HepG2 (cell line): ENCODE measurements at regions not wholly inside any gene's neighbourhood (a gene's known extent, or its start where the extent isn't known, plus 50 kb on each side); places are given as distances from the start of the nearest gene placed in this dataset.

Experiments
- ATAC-seq: fragments of 200-7000 bp; cut with Tn5 transposase; 3 replicates; pipeline ENCODE4 v1.9.1; 2020; ENCODE audit warnings: mild to moderate bottlenecking, moderate library complexity
- BruUV-seq: library from RNA; stranded (reverse); fragments of 400-500 nt; replicated peaks from 2 replicates; lab custom pipeline; 2021; lab: Mats Ljungman, UMichigan
- CTCF ChIA-PET: fragments of 300-600 bp; formaldehyde crosslinking; extraction: SDS; loops from one replicate; lab custom pipeline; 2021; ENCODE audit warnings: low total read pairs, inconsistent platforms, low intra/inter-chr PET ratio; lab: Yijun Ruan, JAX
- POLR2A ChIA-PET: fragments of 350-600 bp; sonication (Branson Sonifier 250); formaldehyde crosslinking; loops from one replicate; lab custom pipeline; 2020; ENCODE audit warnings: antibody characterized with exemption, inconsistent platforms; lab: Yijun Ruan, JAX
- DNase-seq: peaks from one replicate; pipeline ENCODE4 v3.0.0-alpha.2; 2015; ENCODE audit warnings: low spot score
- FAIRE-seq: peaks from 3 replicates; lab custom pipeline; 2011; peaks lifted over from hg19 to GRCh38; lab: Jason Lieb, UNC
- H2AFZ ChIP-seq: one replicate; pipeline ENCODE4 v1.6.1; 2011; ENCODE audit warnings: low read length, inconsistent platforms
- H3K27ac ChIP-seq: fragments of 300-600 bp; 3 replicates; pipeline ENCODE4 v1.8.0; 2011; ENCODE audit warnings: mixed run types, mild to moderate bottlenecking, mixed read lengths, low read length, inconsistent platforms; ENCODE audit not compliant: insufficient read depth; ENCODE audit errors: extremely low read length
- H3K27me3 ChIP-seq, 2 experiments: fragments of 200-600 bp in 1 of 2; 2 replicates in 1 of 2; 3 replicates in 1 of 2; pipeline versions ENCODE4 v1.6.0 to v1.8.0; 2011; ENCODE audit warnings: low read length in 2 of 2, mild to moderate bottlenecking in 2 of 2, moderate library complexity in 2 of 2, inconsistent platforms in 1 of 2; ENCODE audit not compliant: insufficient read depth in 2 of 2, control insufficient read depth in 1 of 2
- H3K36me3 ChIP-seq, 2 experiments: fragments of 200-600 bp in 1 of 2; replicated peaks in 1 of 2; 2 replicates in 1 of 2; 3 replicates in 1 of 2; pipeline versions ENCODE4 v1.5.1 to v1.8.0; 2011; ENCODE audit warnings: low read length in 2 of 2, inconsistent platforms in 1 of 2; ENCODE audit not compliant: insufficient read depth in 2 of 2, control insufficient read depth in 1 of 2
- H3K4me1 ChIP-seq: 2 replicates; pipeline ENCODE4 v1.5.1; 2012; ENCODE audit warnings: low read length, inconsistent platforms; ENCODE audit not compliant: insufficient read depth
- H3K4me2 ChIP-seq: 2 replicates; pipeline ENCODE4 v1.6.0; 2011; ENCODE audit warnings: low read depth, low read length, inconsistent platforms
- H3K4me3 ChIP-seq, 3 experiments: fragments of 200-600 bp in 1 of 3; sonication (generic), shearing (Covaris generic) in 1 of 3; replicated peaks in 1 of 3; 2 replicates each; pipeline ENCODE4 v1.5.1; 2011 to 2016; ENCODE audit warnings: low read length in 3 of 3, inconsistent platforms in 2 of 3, low read depth in 2 of 3, mild to moderate bottlenecking in 2 of 3, control low read depth in 1 of 3, mixed read lengths in 1 of 3; ENCODE audit not compliant: insufficient read depth in 1 of 3
- H3K79me2 ChIP-seq: one replicate; pipeline ENCODE4 v1.6.1; 2011; ENCODE audit warnings: low read length, inconsistent platforms; ENCODE audit not compliant: insufficient read depth
- H3K9ac ChIP-seq: 2 replicates; pipeline ENCODE4 v1.6.0; 2011; ENCODE audit warnings: mild to moderate bottlenecking, low read depth, low read length, inconsistent platforms; ENCODE audit not compliant: insufficient read depth
- H3K9me3 ChIP-seq: 2 replicates; pipeline ENCODE4 v1.5.1; 2012; ENCODE audit warnings: mild to moderate bottlenecking, low read length
- H4K20me1 ChIP-seq: 2 replicates; pipeline ENCODE4 v1.6.0; 2011; ENCODE audit warnings: inconsistent platforms, mild to moderate bottlenecking, low read length, moderate library complexity; ENCODE audit not compliant: insufficient read depth
- ARID4A ChIP-seq: sonication (generic); formaldehyde crosslinking; IDR thresholded peaks from 2 replicates; pipeline ENCODE4 v1.5.0; 2020; ENCODE audit warnings: mild to moderate bottlenecking, missing genetic modification reagents, borderline replicate concordance
- HDAC1 ChIP-seq: sonication (generic); formaldehyde crosslinking; IDR thresholded peaks from 2 replicates; pipeline ENCODE4 v1.5.1; 2020; ENCODE audit warnings: mild to moderate bottlenecking, missing genetic modification reagents
- HOXA3 ChIP-seq: sonication (generic); formaldehyde crosslinking; IDR thresholded peaks from 2 replicates; pipeline ENCODE4 v1.5.0; 2020; ENCODE audit warnings: missing genetic modification reagents
- IRF1 ChIP-seq: sonication (generic); formaldehyde crosslinking; IDR thresholded peaks from 2 replicates; pipeline ENCODE4 v1.4.0; 2020; ENCODE audit warnings: low read depth, mild to moderate bottlenecking, missing genetic modification reagents
- MEIS2 ChIP-seq: sonication (generic); formaldehyde crosslinking; IDR thresholded peaks from 2 replicates; pipeline ENCODE4 v1.9.0; 2021; ENCODE audit warnings: mild to moderate bottlenecking, missing genetic modification reagents
- NONO ChIP-seq, 2 experiments: fragments of 450-650 bp in 1 of 2; sonication (generic) in 1 of 2; formaldehyde crosslinking in 1 of 2; IDR thresholded peaks in 1 of 2; conservative IDR thresholded peaks in 1 of 2; 2 replicates each; pipeline versions ENCODE4 v1.6.1 to v1.8.0; 2017 to 2022; ENCODE audit warnings: mild to moderate bottlenecking in 1 of 2, missing genetic modification reagents in 1 of 2, moderate library complexity in 1 of 2
- POGZ ChIP-seq: sonication (generic); formaldehyde crosslinking; IDR thresholded peaks from 2 replicates; pipeline ENCODE4 v1.4.0; 2020; ENCODE audit warnings: mild to moderate bottlenecking, missing genetic modification reagents
- RNF219 ChIP-seq: sonication (generic); formaldehyde crosslinking; IDR thresholded peaks from 2 replicates; pipeline ENCODE4 v1.5.0; 2020; ENCODE audit warnings: mild to moderate bottlenecking, missing genetic modification reagents
- SALL2 ChIP-seq: sonication (generic); formaldehyde crosslinking; IDR thresholded peaks from 2 replicates; pipeline ENCODE4 v1.8.1; 2023; ENCODE audit warnings: mild to moderate bottlenecking, missing genetic modification reagents, inconsistent platforms
- SP5 ChIP-seq: IDR thresholded peaks from 2 replicates; pipeline ENCODE4 v1.6.1; 2016; ENCODE audit warnings: low read depth, borderline replicate concordance
- YY1 ChIP-seq: IDR thresholded peaks from 2 replicates; pipeline ENCODE4 v1.6.1; 2011; ENCODE audit warnings: low read length, low read depth, moderate library complexity, mild to moderate bottlenecking; ENCODE audit not compliant: insufficient read depth, insufficient replicate concordance
- ZBTB42 ChIP-seq: sonication (generic); formaldehyde crosslinking; IDR thresholded peaks from 2 replicates; pipeline ENCODE4 v1.5.0; 2020; ENCODE audit warnings: mild to moderate bottlenecking, missing genetic modification reagents
- ZGPAT ChIP-seq: IDR thresholded peaks from 2 replicates; pipeline ENCODE4 v1.6.1; 2016; ENCODE audit warnings: mild to moderate bottlenecking
- ZMAT3 ChIP-seq: sonication (generic); formaldehyde crosslinking; conservative IDR thresholded peaks from 2 replicates; pipeline ENCODE4 v1.7.0; 2021; ENCODE audit warnings: missing genetic modification reagents
- ZNF781 ChIP-seq: sonication (generic); formaldehyde crosslinking; IDR thresholded peaks from 2 replicates; pipeline ENCODE4 v1.5.1; 2020; ENCODE audit warnings: borderline replicate concordance, mild to moderate bottlenecking, missing genetic modification reagents; ENCODE audit errors: not compliant biosample characterization
- WGBS: methylation state at CpG from one replicate; pipeline ENCODE4 v1.1.6; 2017; ENCODE audit warnings: low lambda C conversion rate; 5-methylcytosine and 5-hydroxymethylcytosine counted together
- in situ Hi-C: cut with HindIII; loops from 2 replicates; pipeline ENCODE4 v1.10.0; 2017; ENCODE audit warnings: low pct_unique_long_range_greater_than_20kb; ENCODE audit not compliant: extremely low pct_ligation_motif_present
- intact Hi-C: fragments of 100-400 bp; cut with micrococcal nuclease; formaldehyde crosslinking; loops from one replicate; pipeline ENCODE4 v1.10.0; 2022; ENCODE audit not compliant: unreplicated experiment

- TF ChIP-seq MEIS2 (CRISPR knock-in tag) (no peak), POGZ (CRISPR knock-in tag) (no peak), ZGPAT (no peak), YY1 (no peak), ARID4A (CRISPR knock-in tag) (no peak), ZMAT3 (CRISPR knock-in tag) (no peak), ZNF781 (no peak), SALL2 (CRISPR knock-in tag) (no peak), IRF1 (CRISPR knock-in tag) (no peak), HOXA3 (no peak), HDAC1 (CRISPR knock-in tag) (no peak), RNF219 (CRISPR knock-in tag) (no peak), SP5 (no peak), ZBTB42 (no peak), NONO (IDR thresholded peaks at IDR 0.05) (no peak), NONO (CRISPR knock-in tag; conservative IDR thresholded peaks at IDR 0.05) (no peak)
- DNase-seq (no peak), FAIRE-seq (no peak), ATAC-seq (no peak)
- Histone ChIP-seq H4K20me1 (no peaks in the 10 kb centered on the region), H3K27me3 (no peaks in the 10 kb centered on the region), H3K36me3 (no peaks in the 10 kb centered on the region), H3K9ac (no peak overlapping the region), H3K9me3 (no peaks in the 10 kb centered on the region), H3K4me3 (no peak overlapping the region), H3K79me2 (no peaks in the 10 kb centered on the region), H3K27ac (no peak overlapping the region), H2AFZ (no peak overlapping the region), H3K4me2 (no peak overlapping the region), H3K4me1 (no peaks in the 10 kb centered on the region)
- BruUV-seq, result no TSS peak
- intact Hi-C loops (no loop called here), in situ Hi-C loops (no loop called here)
- POLR2A ChIA-PET, result no interaction called here
- 94% methylated on average over 4 of the region's 4 CpGs for WGBS
- CTCF ChIA-PET, result no interaction called here
These were observed 2035.3 kb upstream of the CELF4 start for GRCh38 chr18:39600894-39601293.
